Left ventricle myocardium inferior (tissue), 1 donor: ENCODE measurements at regions not wholly inside any gene's neighbourhood (a gene's known extent, or its start where the extent isn't known, plus 50 kb on each side); places are given as distances from the start of the nearest gene placed in this dataset.

ENCODE experiments used
- DNase-seq: peaks from one replicate; pipeline ENCODE4 v3.0.0-alpha.2; 2020
- H3K27ac ChIP-seq: fragments of 200-600 bp; replicated peaks from 2 replicates; pipeline ENCODE4 v1.8.0; 2021
- H3K27me3 ChIP-seq: fragments of 200-600 bp; 2 replicates; pipeline ENCODE4 v1.8.0; 2021; ENCODE audit warnings: low read depth
- H3K36me3 ChIP-seq: fragments of 200-600 bp; 2 replicates; pipeline ENCODE4 v1.8.0; 2021
- H3K4me1 ChIP-seq: fragments of 200-600 bp; 2 replicates; pipeline ENCODE4 v1.8.0; 2021
- H3K4me3 ChIP-seq: fragments of 200-600 bp; 2 replicates; pipeline ENCODE4 v1.8.0; 2021; ENCODE audit warnings: mild to moderate bottlenecking, moderate library complexity
- H3K9me3 ChIP-seq: fragments of 200-600 bp; replicated peaks from 2 replicates; pipeline ENCODE4 v1.8.0; 2021
- CTCF ChIP-seq: fragments of 200-600 bp; IDR thresholded peaks from 2 replicates; pipeline ENCODE4 v1.8.0; 2021; ENCODE audit warnings: antibody characterized with exemption, mild to moderate bottlenecking, borderline replicate concordance
- intact Hi-C: fragments of 100-400 bp; cut with micrococcal nuclease; formaldehyde crosslinking; loops from one replicate; pipeline ENCODE4 v1.11.0; 2022
- donor health status: DM: no; HTN: yes; CAD: no; lungs with severe emphysema.

GRCh38 chr4:187480146-187481145, 515.1 kb upstream of the ZFP42 start:
- Histone ChIP-seq H3K9me3 (no peaks in the 10 kb centered on the region), H3K4me1 (no peaks in the 10 kb centered on the region), H3K4me3 (no peak overlapping the region), H3K27me3 (no peaks in the 10 kb centered on the region), H3K27ac (no peak overlapping the region), H3K36me3 (no peaks in the 10 kb centered on the region)
- intact Hi-C loops: no loop called here
- TF ChIP-seq CTCF: no peak
- DNase-seq: no peak

GRCh38 chr4:187484186-187484585, 511.4 kb upstream of the ZFP42 start:
- DNase-seq: no peak
- Histone ChIP-seq H3K4me3 (no peak overlapping the region), H3K27ac (no peak overlapping the region), H3K4me1 (no peaks in the 10 kb centered on the region), H3K27me3 (no peaks in the 10 kb centered on the region), H3K9me3 (peaks cover 7% of the 10 kb centered on the region), H3K36me3 (no peaks in the 10 kb centered on the region)
- intact Hi-C loops: no loop called here
- TF ChIP-seq CTCF: no peak

- intact Hi-C loops: no loop called here
- TF ChIP-seq CTCF: no peak
These were observed 509.9 kb upstream of the ZFP42 start for GRCh38 chr4:187485676-187486075.

GRCh38 chr4:187491286-187491685, 504.3 kb upstream of the ZFP42 start:
- no peaks in the 10 kb centered on the region for H3K27me3 ChIP-seq
- no peaks in the 10 kb centered on the region for H3K4me1 ChIP-seq
- intact Hi-C loops: no loop called here
- no peaks in the 10 kb centered on the region for H3K36me3 ChIP-seq
- TF ChIP-seq CTCF: no peak
- H3K4me3 ChIP-seq: no peak overlapping the region
- H3K9me3 ChIP-seq: peaks cover 7% of the 10 kb centered on the region
- no peak for DNase-seq
- no peak overlapping the region for H3K27ac ChIP-seq

More at GRCh38 chr4:187485676-187486075, 509.9 kb upstream of the ZFP42 start:
- Histone ChIP-seq H3K36me3 (no peaks in the 10 kb centered on the region), H3K9me3 (peaks cover 7% of the 10 kb centered on the region), H3K4me3 (no peak overlapping the region), H3K27me3 (no peaks in the 10 kb centered on the region), H3K4me1 (no peaks in the 10 kb centered on the region), H3K27ac (no peak overlapping the region)
- no peak for DNase-seq

- no peak for DNase-seq
- no peak overlapping the region for H3K4me3 ChIP-seq
- H3K27ac ChIP-seq: no peak overlapping the region
- intact Hi-C loops: no loop called here
- peaks cover 7% of the 10 kb centered on the region for H3K9me3 ChIP-seq
- H3K36me3 ChIP-seq: no peaks in the 10 kb centered on the region
- no peaks in the 10 kb centered on the region for H3K27me3 ChIP-seq
- no peak for TF ChIP-seq CTCF
- no peaks in the 10 kb centered on the region for H3K4me1 ChIP-seq
These were observed 503.6 kb upstream of the ZFP42 start for GRCh38 chr4:187491959-187492358.
